Panc1 (cell line): ENCODE measurements at regions not wholly inside any gene's neighbourhood (a gene's known extent, or its start where the extent isn't known, plus 50 kb on each side); places are given as distances from the start of the nearest gene placed in this dataset.

ENCODE experiments used
- ATAC-seq: fragments of 200-7000 bp; cut with Tn5 transposase; 2 replicates; pipeline ENCODE4 v1.9.1; 2020; ENCODE audit warnings: mild to moderate bottlenecking, moderate library complexity
- BruUV-seq: library from RNA; stranded (reverse); fragments of 400-500 nt; replicated peaks from 2 replicates; lab custom pipeline; 2021; lab: Mats Ljungman, UMichigan
- CTCF ChIA-PET: fragments of 300-600 bp; sonication (Branson Sonifier 250); formaldehyde crosslinking; loops from one replicate; lab custom pipeline; 2022; ENCODE audit warnings: antibody characterized with exemption; lab: Charles Lee
- POLR2A ChIA-PET: fragments of 300-600 bp; sonication (Branson Sonifier 250); formaldehyde crosslinking; loops from one replicate; lab custom pipeline; 2022; ENCODE audit warnings: antibody characterized with exemption; lab: Charles Lee
- DNase-seq: peaks from one replicate; pipeline ENCODE4 v3.0.0-alpha.2; 2010; ENCODE audit warnings: low read depth, low spot score
- H3K27ac ChIP-seq: 2 replicates; pipeline ENCODE4 v1.5.1; 2011; ENCODE audit warnings: mild to moderate bottlenecking, low read length, inconsistent platforms
- H3K27me3 ChIP-seq: fragments of 200-500 bp; sonication (Bioruptor generic); 2 replicates; pipeline ENCODE4 v1.6.0; 2014; ENCODE audit warnings: low read length, inconsistent platforms; ENCODE audit not compliant: control insufficient read depth, insufficient read depth
- H3K36me3 ChIP-seq: fragments of 200-500 bp; sonication (Bioruptor generic); 2 replicates; pipeline ENCODE4 v1.5.1; 2014; ENCODE audit warnings: inconsistent platforms, mild to moderate bottlenecking, low read length, moderate library complexity; ENCODE audit not compliant: control insufficient read depth, insufficient read depth
- H3K4me1 ChIP-seq: 2 replicates; pipeline ENCODE4 v1.5.1; 2011; ENCODE audit warnings: inconsistent platforms, mild to moderate bottlenecking, low read length, moderate library complexity; ENCODE audit not compliant: control insufficient read depth, insufficient read depth
- H3K4me3 ChIP-seq, 2 experiments: 2 replicates each; pipeline ENCODE4 v1.5.1; 2011 to 2012; ENCODE audit warnings: low read depth in 2 of 2, low read length in 2 of 2, mild to moderate bottlenecking in 2 of 2, inconsistent platforms in 1 of 2, moderate library complexity in 1 of 2
- H3K9me3 ChIP-seq: fragments of 200-500 bp; sonication (Bioruptor generic); 2 replicates; pipeline ENCODE4 v1.5.1; 2014; ENCODE audit warnings: low read depth, mild to moderate bottlenecking, inconsistent platforms, low read length, moderate library complexity; ENCODE audit not compliant: control insufficient read depth, insufficient read depth
- POLR2AphosphoS5 ChIP-seq: IDR thresholded peaks from 2 replicates; pipeline ENCODE4 v1.6.1; 2012; ENCODE audit warnings: mild to moderate bottlenecking, low read depth, low read length, moderate library complexity
- REST ChIP-seq, 2 experiments: IDR thresholded peaks; 2 replicates each; pipeline ENCODE4 v1.6.1; 2011 to 2012; ENCODE audit warnings: low read depth in 2 of 2, control low read depth in 1 of 2, low read length in 1 of 2, mild to moderate bottlenecking in 1 of 2, moderate library complexity in 1 of 2; ENCODE audit not compliant: insufficient read depth in 1 of 2
- SIN3A ChIP-seq: IDR thresholded peaks from 2 replicates; pipeline ENCODE4 v1.6.1; 2012; ENCODE audit warnings: low read depth, mild to moderate bottlenecking, low read length, moderate library complexity, borderline replicate concordance; ENCODE audit not compliant: insufficient read depth
- TCF7L2 ChIP-seq: IDR thresholded peaks from 2 replicates; pipeline ENCODE4 v1.6.1; 2011; ENCODE audit warnings: mild to moderate bottlenecking, low read depth, low read length, inconsistent platforms
- in situ Hi-C: cut with HindIII; loops from 2 replicates; pipeline ENCODE4 v1.10.0; 2016; ENCODE audit warnings: low sequenced_read_pairs, low pct_unique_long_range_greater_than_20kb
- intact Hi-C: fragments of 100-400 bp; cut with micrococcal nuclease; formaldehyde crosslinking; loops from one replicate; pipeline ENCODE4 v1.10.0; 2022; ENCODE audit not compliant: unreplicated experiment
- TF ChIP-seq, protein P1 (sequence below): fragments of 450-650 bp; IDR thresholded peaks from 2 replicates; pipeline ENCODE4 v1.5.1; 2017; ENCODE audit warnings: mild to moderate bottlenecking

GRCh38 chr15:92333709-92334108 lies 60.0 kb upstream of the ST8SIA2 start:
- H3K4me3 ChIP-seq = no peak overlapping the region
- H3K4me1 ChIP-seq = no peaks in the 10 kb centered on the region
- POLR2A ChIA-PET = no interaction called here
- no peaks in the 10 kb centered on the region for H3K9me3 ChIP-seq
- DNase-seq (no peak), ATAC-seq (no peak)
- H3K27ac ChIP-seq = no peak overlapping the region
- intact Hi-C loops = no loop called here
- TF ChIP-seq POLR2AphosphoS5 = no peak
- TF ChIP-seq SIN3A = no peak
- TF ChIP-seq, protein P1, sequence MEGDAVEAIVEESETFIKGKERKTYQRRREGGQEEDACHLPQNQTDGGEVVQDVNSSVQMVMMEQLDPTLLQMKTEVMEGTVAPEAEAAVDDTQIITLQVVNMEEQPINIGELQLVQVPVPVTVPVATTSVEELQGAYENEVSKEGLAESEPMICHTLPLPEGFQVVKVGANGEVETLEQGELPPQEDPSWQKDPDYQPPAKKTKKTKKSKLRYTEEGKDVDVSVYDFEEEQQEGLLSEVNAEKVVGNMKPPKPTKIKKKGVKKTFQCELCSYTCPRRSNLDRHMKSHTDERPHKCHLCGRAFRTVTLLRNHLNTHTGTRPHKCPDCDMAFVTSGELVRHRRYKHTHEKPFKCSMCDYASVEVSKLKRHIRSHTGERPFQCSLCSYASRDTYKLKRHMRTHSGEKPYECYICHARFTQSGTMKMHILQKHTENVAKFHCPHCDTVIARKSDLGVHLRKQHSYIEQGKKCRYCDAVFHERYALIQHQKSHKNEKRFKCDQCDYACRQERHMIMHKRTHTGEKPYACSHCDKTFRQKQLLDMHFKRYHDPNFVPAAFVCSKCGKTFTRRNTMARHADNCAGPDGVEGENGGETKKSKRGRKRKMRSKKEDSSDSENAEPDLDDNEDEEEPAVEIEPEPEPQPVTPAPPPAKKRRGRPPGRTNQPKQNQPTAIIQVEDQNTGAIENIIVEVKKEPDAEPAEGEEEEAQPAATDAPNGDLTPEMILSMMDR = no peak
- TF ChIP-seq TCF7L2 = no peak
- no peak for TF ChIP-seq REST (IDR thresholded peaks at IDR 0.05; ENCODE audit: insufficient read depth in 1 of 2, low read depth in 2 of 2, low read length in 1 of 2)
- no peaks in the 10 kb centered on the region for H3K36me3 ChIP-seq
- CTCF ChIA-PET = no interaction called here
- H3K27me3 ChIP-seq = no peaks in the 10 kb centered on the region
- in situ Hi-C loops = no loop called here
- no TSS peak for BruUV-seq

DNA sequence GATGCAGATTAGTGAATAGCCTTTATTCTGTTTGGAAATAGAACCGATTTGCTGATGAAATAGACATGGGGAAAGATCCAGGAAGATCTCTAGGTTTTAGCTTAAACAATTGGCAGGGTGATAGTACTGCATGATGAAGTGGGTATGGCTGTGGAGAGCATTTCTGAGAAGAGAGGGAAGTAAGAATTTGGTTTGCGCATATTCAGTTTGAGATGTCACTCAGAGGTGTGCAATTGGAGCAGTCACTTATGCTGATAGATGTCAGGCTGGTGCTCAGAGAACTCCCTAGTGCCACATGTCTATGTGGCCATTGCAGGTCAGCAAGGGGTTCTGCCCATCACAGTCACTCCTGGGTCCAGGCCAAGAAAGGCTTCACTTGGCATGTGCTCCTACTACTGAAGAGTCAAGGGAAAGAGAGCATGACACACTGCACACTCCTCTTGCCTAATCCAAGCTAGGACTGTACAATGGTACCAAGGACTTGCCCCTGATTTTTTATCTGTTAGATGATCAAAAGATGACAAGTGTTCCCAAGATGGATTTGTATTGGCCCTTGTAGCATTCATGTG lies 57.2 kb upstream of the ST8SIA2 start:
- in situ Hi-C loops = no loop called here
- CTCF ChIA-PET = no interaction called here

More for the DNA sequence above, 57.2 kb upstream of the ST8SIA2 start:
- Histone ChIP-seq H3K4me1 (no peaks in the 10 kb centered on the region), H3K27ac (no peak overlapping the region), H3K9me3 (no peaks in the 10 kb centered on the region), H3K4me3 (no peak overlapping the region), H3K27me3 (no peaks in the 10 kb centered on the region), H3K36me3 (no peaks in the 10 kb centered on the region)
- DNase-seq (no peak), ATAC-seq (no peak)
- POLR2A ChIA-PET = no interaction called here
- intact Hi-C loops = no loop called here
- TF ChIP-seq REST (IDR thresholded peaks at IDR 0.05; ENCODE audit: insufficient read depth in 1 of 2, low read depth in 2 of 2, low read length in 1 of 2) (no peak), SIN3A (no peak)
- BruUV-seq = no TSS peak
